ENCODE measurements at regions not wholly inside any gene's neighbourhood (a gene's known extent, or its start where the extent isn't known, plus 50 kb on each side); places are given as distances from the start of the nearest gene placed in this dataset.

DNA sequence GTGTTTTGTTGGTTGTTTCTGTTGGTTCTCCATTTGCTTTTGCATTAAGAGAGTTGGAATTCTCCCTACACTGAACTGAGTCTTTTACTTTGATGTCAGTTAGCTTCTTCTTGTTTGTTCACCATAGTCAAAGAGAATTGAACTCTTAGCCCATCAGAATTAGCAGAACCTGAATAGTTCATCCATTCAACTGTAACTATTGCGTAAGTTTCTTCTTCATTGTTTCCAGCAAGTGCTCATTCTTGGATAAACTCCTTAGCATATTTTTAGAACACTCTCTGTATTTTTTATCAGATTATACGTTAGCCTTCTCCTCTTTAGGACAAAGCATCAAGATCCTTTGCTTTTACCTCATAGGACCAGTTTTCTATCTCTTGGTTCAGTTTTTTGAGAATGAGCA lies 128.4 kb upstream of the RAB11FIP2 start:
- no peak for DNase-seq (ENCODE audit: low read depth)

GRCh38 chr10:118173296-118173695 lies 126.6 kb upstream of the RAB11FIP2 start:
- DNase-seq (ENCODE audit: low read depth) = no peak

DNA sequence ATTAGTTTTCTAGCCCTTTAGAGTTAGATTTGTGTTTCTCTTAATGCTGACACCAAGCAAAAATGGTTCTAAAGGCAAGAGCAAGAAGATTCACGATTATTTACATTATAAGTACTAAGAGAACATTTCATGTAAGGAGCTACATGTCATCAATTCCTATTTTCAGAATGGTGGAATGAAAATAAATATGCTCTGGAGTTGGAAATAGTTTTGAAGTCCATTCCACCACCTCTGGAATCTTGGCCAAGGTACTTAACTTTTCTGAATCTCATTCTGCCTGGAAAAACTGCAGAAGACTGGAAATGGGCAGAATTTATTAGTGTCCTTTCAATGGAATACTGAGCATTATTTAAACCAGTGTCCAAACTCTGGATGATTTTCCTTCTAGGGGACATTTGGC lies 125.1 kb upstream of the RAB11FIP2 start:
- DNase-seq (ENCODE audit: low read depth) = no peak

DNA sequence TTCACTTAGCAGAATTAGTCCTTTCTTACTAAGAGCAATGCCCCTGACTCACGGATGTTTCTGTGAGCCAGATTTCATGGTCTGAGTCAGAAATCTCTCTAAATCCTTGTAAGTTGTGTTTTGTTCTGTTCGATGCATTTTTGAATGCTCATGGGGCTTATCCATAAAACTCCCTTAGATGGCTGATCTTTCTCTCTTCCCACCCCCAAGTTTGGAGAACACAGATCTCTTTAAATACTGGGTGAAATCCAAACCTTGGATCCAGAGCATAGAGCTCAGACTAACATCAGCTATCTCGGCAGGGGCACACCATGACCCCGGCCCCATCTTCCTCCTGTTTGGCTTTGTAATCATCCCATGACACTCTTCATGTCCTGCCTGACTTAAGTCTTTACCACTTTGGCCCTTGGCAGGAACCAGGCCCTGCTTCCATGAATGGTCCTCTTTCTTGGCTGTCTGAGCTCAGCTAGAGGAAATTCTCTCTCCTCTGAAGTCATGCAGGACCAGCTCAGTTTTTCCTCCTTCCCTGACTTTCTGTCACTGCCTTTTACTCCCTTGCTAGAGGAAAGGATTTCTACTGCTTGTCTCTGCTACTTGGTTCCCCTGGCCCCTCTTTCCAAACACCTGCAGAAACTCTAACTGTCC lies 120.4 kb upstream of the RAB11FIP2 start:
- DNase-seq (ENCODE audit: low read depth) = no peak

GRCh38 chr10:118163217-118163616 lies 116.5 kb upstream of the RAB11FIP2 start:
- DNase-seq (ENCODE audit: low read depth) = no peak

DNA sequence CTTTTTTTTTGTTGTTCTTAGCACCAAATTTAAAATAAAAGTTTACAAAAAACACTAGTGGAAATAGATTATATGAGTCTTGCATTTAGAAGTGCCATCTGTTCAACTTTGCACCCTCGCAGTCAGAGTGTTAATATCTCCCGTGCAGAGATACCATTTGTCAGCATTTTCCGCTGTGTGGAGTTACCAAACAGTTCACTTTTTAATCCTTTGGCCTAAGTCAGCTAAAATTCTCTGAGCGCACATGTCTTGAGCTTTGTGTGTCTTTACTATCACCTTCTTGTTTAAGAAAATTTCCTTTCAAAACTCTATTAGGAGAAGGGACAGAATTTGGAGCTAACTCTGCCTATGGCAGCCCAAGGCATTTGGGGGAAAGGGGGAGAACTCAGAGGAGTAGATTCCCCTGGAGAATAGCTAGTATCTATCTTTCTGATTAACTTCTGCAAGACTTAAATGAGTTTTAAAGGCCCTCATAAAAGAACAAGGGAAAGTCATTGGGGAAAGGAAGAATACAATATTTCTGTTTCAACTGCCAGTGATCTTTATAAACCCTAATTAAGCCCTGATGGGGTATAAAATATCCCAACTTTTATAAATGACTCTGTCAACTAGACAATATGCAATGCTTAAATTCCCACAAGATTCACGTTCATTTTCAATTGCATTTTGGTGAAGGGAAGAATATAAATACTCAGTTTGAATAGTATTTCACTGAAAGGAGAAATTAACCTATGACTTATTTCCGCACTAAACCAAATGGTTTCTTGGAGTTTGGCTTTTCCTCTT lies 114.9 kb upstream of the RAB11FIP2 start:
- DNase-seq (ENCODE audit: low read depth) = no peak

DNA sequence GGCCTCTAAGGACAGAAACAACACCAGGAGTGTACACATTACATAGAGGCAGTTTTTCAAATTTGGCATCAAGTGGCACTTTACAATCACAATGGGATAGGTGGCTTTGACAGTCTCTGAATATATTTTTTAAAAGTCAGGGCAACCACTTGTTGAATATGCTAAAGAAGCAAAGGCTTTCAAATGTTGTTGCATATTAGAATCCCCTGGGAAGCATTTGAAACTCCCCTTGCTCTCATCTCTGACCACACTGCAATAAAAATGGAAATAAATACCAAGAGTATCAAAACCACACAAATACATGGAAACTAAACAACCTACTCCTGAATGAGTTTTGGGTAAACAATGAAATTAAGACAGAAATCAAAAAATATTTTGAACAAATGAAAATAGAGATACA lies 106.5 kb upstream of the RAB11FIP2 start:
- DNase-seq (ENCODE audit: low read depth) = no peak

GRCh38 chr10:118151461-118151860 lies 104.7 kb upstream of the RAB11FIP2 start:
- peak; percentile 0 for DNase-seq (ENCODE audit: low read depth)

GRCh38 chr10:118148247-118148646 lies 101.5 kb upstream of the RAB11FIP2 start:
- DNase-seq (ENCODE audit: low read depth) = no peak

GRCh38 chr10:118145256-118145655 lies 98.5 kb upstream of the RAB11FIP2 start:
- no peak for DNase-seq (ENCODE audit: low read depth)

DNA sequence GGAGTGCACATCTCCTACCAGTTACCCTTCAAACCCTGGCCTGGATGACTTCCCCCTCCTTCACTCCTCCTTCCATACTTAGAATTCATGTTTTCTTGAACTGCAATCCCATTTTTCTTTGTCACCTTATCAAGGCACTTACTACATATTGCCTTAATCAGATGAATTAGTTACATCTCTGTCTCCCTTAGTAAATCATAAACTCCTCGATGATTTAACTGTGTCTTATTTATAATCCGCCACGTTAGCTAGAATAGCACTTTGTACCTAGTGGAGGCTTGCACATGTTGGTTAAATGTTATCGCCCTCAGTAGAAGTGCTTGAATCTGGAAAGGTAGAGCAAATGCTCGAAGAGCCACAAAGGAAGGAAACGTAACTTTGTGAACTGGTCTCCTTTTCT lies 94.7 kb upstream of the RAB11FIP2 start:
- no peak for DNase-seq (ENCODE audit: low read depth)

DNA sequence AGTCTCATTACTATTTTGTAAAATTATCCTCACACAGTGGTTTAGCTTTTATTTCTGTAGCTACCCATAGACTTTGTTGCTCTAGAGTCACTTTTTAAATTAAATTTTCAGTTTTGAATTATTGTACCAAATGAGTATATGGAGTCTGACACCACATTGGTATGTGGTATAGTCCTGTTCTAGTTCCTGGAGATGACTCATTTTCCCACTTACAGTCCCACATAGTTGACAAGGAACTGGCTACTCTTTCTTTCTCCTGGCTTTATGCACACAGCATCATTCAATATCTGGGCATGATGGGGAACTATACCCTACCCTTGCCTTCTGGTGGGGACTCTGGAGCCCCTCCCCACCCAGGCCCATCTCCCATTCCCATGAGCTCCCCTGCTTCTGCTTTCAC lies 92.6 kb upstream of the RAB11FIP2 start:
- DNase-seq (ENCODE audit: low read depth) = no peak

DNA sequence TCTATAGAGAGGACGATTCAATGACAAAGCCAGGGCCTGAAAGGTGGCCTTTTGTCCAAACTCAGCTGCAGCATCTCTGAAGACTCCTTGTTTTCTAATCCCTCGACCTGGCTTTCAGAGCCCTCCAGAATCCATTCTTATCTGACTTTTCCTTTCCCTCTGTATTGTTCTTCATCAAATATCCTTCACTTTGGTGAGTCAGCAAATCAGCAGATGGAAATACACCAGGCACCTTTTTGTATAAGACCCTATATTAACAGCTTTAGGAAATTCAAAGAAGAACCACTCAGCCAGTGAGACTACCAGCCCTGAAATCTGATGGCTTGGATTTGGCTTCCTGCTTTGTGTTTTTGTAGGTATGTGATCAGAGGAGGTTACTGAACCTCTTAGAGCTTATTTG lies 81.9 kb upstream of the RAB11FIP2 start:
- no peak for DNase-seq (ENCODE audit: low read depth)

- no peak for DNase-seq (ENCODE audit: low read depth)
These were observed 72.0 kb upstream of the RAB11FIP2 start for GRCh38 chr10:118118716-118119115.

- DNase-seq (ENCODE audit: low read depth) = no peak
These were observed 70.1 kb upstream of the RAB11FIP2 start for GRCh38 chr10:118116715-118117449.

DNA sequence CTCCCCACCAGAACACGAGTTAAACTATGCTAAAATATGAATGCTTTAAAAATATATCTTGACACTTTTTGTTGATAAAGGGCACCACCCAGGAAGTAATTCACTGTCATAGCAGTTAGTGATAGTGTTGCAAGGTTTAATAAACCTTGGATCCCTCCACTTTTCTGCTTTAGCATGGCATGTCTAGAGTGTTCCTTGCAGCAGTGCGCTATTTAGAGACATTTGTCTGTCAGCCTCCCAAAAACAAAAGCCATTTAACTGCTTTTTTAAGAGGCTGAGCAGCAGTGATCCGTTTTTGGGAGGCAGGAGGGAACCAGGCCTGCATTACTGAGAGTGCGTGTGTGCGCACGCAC lies 69.6 kb upstream of the RAB11FIP2 start:
- DNase-seq (ENCODE audit: low read depth) = no peak

DNA sequence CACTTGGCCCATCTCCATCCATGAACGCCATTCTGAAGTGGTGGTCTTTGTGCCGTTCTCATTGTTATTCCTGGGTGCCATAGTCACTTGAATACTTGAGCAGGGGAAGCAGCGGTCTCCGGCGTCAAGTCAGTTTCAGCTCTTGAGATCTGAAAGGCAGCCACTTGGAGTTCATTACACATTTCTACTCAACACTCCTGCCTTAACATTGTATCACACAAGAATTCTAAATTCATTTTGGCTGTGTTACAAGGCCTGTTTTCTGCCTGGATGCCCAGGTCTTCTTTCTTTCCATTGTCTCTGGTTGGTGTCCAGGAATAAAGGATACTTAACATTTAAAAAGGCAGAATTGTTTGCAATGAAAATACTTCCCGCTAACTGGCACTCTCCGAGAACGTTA lies 69.0 kb upstream of the RAB11FIP2 start:
- DNase-seq (ENCODE audit: low read depth) = no peak

GRCh38 chr10:118114992-118115391 lies 68.3 kb upstream of the RAB11FIP2 start:
- DNase-seq (ENCODE audit: low read depth) = no peak

- no peak for DNase-seq (ENCODE audit: low read depth)
These were observed 65.9 kb upstream of the RAB11FIP2 start for GRCh38 chr10:118112543-118113125.

GRCh38 chr10:118110750-118111149 lies 64.0 kb upstream of the RAB11FIP2 start:
- no peak for DNase-seq (ENCODE audit: low read depth)

DNA sequence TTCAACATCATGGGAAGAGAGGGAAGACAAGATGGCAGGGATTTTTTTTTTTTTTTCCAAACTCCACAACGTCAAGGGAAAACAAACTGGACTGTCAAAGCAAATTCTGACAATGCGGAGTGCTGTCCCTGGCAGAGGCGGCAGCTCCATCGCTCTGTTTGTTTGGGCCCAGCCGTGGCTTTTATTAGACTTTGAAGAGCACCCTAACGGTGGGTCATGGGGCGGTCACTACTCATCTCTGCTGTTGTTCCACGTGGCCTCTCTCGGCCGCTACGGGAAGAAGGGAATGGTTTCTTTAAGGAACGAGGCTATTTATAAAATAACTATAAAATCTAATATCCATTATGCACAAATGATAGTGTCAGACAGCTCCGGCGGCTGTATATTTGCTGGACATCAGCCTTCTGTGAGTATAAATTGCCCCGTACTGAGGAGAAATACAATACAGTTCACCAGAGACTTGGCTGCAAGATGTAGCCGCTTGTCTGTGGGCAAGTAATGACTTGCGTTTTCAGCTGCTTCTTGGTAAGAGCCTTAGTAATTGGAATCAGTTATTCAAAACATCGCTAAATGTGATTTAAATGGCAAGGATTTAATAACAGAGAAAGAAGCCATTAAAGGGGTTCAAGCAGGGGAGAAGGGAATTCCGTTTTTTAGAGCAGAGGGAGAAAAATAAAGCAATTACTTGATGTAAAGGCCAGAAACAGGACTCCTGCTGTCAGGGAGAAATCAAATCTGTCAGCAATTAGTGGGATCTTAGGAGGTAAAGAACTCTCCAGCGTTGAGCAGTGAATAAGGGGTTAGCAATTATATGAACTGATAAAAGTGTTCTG lies 61.7 kb upstream of the RAB11FIP2 start:
- DNase-seq (ENCODE audit: low read depth) = no peak

DNA sequence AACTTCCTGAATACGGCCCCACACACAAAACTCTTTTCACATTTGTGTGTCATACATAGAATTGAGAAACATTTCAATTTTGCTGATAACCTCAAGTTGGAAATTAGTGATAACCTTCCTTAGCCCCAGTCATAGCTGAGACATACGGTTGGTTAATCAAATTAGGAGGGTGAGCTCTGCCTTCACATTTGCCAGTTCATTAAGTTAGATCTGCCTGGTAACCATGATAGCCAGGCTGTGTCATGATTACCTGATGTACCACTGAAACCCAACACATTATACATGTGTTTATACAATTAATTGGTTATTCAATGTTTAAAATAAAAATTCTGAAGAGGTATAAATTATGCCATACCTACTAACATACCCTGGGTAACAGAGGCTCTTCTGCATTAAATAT lies 60.8 kb upstream of the RAB11FIP2 start:
- no peak for DNase-seq (ENCODE audit: low read depth)

Data from amniotic epithelial cell (primary cell).